ENCODE measurements at regions not wholly inside any gene's neighbourhood (a gene's known extent, or its start where the extent isn't known, plus 50 kb on each side); places are given as distances from the start of the nearest gene placed in this dataset.

DNA sequence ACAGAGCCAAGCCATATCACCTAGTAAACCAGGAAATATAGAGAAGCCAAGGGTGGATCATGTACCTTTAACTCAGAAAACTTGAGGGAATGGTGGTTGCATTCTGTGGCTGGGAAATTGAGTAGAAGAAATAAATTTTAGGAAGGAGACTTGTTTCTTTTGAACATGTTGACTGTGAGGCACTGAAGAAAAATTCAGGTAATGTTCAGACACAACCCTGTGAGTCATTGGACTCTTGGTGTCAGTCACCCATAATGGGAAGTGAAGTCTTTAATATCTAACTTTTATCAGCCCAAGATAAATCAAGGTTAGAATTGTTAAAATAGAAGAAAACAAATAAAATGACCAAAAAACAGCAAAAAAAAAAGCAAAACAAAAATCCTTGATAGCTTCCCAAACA, 98.8 kb upstream of the GRIK2 start:
- DNase-seq (ENCODE audit: low read depth) = no peak
- TF ChIP-seq, protein P1, sequence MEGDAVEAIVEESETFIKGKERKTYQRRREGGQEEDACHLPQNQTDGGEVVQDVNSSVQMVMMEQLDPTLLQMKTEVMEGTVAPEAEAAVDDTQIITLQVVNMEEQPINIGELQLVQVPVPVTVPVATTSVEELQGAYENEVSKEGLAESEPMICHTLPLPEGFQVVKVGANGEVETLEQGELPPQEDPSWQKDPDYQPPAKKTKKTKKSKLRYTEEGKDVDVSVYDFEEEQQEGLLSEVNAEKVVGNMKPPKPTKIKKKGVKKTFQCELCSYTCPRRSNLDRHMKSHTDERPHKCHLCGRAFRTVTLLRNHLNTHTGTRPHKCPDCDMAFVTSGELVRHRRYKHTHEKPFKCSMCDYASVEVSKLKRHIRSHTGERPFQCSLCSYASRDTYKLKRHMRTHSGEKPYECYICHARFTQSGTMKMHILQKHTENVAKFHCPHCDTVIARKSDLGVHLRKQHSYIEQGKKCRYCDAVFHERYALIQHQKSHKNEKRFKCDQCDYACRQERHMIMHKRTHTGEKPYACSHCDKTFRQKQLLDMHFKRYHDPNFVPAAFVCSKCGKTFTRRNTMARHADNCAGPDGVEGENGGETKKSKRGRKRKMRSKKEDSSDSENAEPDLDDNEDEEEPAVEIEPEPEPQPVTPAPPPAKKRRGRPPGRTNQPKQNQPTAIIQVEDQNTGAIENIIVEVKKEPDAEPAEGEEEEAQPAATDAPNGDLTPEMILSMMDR (IDR thresholded peaks at IDR 0.05; ENCODE audit: low read depth, low read length) = no peak
- TF ChIP-seq MYC (IDR thresholded peaks at IDR 0.05; ENCODE audit: low read depth, low read length) = no peak
- no peak for TF ChIP-seq POLR2A (IDR thresholded peaks at IDR 0.05; ENCODE audit: extremely low read depth, insufficient read length)
- TF ChIP-seq, protein P2, sequence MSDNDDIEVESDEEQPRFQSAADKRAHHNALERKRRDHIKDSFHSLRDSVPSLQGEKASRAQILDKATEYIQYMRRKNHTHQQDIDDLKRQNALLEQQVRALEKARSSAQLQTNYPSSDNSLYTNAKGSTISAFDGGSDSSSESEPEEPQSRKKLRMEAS (IDR thresholded peaks at IDR 0.05; ENCODE audit: low read depth, low read length) = no peak
- no peak overlapping the region for H3K4me3 ChIP-seq (ENCODE audit: low read depth, low read length)

DNA sequence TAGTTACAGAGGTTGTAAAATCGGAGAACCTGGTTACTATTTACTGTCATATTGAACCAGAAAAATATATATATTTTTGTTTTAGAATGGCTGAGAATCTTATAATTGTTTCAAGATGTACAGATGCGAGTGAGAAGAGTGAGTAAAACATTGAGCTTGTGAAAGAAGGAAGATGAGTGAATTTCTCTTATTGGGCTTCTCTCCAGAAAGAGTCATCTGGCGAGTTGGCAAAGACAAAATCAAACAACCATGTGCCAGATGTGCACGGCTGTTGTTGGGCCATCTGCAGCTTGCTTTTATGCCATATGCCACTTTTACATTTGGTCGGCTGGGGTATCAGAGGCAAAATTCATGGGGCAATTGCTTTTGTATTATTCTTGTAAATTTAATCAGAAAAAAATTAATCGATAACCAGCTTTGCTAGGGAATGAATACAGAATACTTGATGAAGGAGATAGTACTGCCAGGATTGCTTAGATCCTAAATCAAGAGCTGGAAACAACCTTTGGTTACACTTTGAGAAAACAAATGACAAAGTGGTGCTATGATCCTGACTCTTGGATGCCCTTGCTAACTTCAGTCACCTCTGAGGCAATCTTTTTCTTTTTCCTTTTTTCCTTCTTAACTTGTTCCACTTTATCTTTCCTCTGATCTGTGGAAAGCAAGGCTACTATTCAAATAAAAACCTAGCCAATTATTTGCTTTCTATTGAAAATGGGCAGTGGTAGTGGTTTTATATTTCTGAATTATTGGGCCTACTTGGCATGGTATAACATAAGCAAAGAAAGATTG, 97.1 kb upstream of the GRIK2 start:
- TF ChIP-seq, protein P1 (IDR thresholded peaks at IDR 0.05; ENCODE audit: low read depth, low read length) = no peak
- DNase-seq (ENCODE audit: low read depth) = no peak

DNA sequence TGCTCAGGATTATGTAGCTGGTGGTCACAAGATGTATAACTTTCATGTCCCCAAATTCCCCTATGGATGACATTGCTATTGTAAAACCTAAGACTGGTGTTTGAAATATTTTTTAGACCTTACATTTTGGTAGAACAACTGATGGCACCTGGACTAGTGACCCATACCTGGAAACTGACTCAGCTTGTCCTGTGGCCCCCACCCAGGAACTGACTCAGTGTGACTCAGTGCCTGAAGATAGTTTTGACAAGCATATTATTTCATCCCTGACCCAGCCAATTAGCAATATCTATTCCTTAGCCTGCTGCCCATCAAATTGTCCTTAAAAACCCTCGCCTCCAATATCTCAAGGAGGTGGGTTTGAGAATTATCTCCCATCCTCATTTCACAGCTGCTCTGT, 90.9 kb upstream of the GRIK2 start:
- H3K4me3 ChIP-seq (ENCODE audit: low read depth, low read length) = no peak overlapping the region
- TF ChIP-seq, protein P2 (IDR thresholded peaks at IDR 0.05; ENCODE audit: low read depth, low read length) = no peak
- TF ChIP-seq MYC (IDR thresholded peaks at IDR 0.05; ENCODE audit: low read depth, low read length) (no peak), POLR2A (IDR thresholded peaks at IDR 0.05; ENCODE audit: extremely low read depth, insufficient read length) (no peak)
- TF ChIP-seq, protein P1 (IDR thresholded peaks at IDR 0.05; ENCODE audit: low read depth, low read length) = no peak
- no peak for DNase-seq (ENCODE audit: low read depth)

More for the DNA sequence above, 97.1 kb upstream of the GRIK2 start:
- H3K4me3 ChIP-seq (ENCODE audit: low read depth, low read length) = no peak overlapping the region

DNA sequence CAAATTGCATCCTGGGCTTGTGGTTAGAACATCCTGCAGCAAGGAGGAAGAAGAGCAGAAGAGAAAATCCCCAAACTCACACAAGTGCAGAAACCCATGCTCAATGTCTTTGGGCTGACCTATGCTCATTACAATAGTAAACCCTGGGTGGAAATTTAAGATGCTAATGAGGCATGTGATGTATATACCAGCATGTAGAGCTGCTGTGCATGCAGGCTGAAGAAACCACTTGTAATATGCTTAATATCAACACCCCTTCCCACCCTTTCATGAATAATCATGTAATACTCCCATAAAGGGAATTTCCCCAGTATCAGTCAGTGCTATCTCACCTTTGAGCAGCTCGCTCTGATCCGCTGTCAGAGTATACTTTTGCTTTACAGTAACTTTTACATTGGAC, 90.0 kb upstream of the GRIK2 start:
- DNase-seq (ENCODE audit: low read depth) = no peak
- H3K4me3 ChIP-seq (ENCODE audit: low read depth, low read length) = no peak overlapping the region
- no peak for TF ChIP-seq POLR2A (IDR thresholded peaks at IDR 0.05; ENCODE audit: extremely low read depth, insufficient read length)
- TF ChIP-seq, protein P2 (IDR thresholded peaks at IDR 0.05; ENCODE audit: low read depth, low read length) = no peak
- TF ChIP-seq, protein P1 (IDR thresholded peaks at IDR 0.05; ENCODE audit: low read depth, low read length) = no peak
- TF ChIP-seq MYC (IDR thresholded peaks at IDR 0.05; ENCODE audit: low read depth, low read length) = no peak

DNA sequence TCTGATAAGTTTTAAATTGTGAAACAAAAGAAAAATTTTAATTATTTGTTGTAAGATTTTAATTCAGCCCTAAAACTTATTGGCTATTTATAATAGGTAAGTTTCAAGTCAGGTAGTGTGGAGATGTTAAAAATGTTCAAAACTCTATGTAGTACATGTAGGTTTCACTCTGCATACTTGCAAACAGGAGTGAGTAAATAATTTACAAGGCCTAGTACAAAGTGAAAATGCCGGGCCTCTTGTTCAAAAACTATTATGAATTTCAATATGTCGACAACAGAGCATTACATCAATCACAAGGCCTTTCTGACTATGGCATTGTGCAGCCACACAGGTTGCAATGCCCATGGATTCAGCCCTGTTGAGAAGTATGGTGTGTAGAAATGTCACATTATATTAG, 80.9 kb upstream of the GRIK2 start:
- no peak for DNase-seq (ENCODE audit: low read depth)
- no peak overlapping the region for H3K4me3 ChIP-seq (ENCODE audit: low read depth, low read length)
- TF ChIP-seq MYC (IDR thresholded peaks at IDR 0.05; ENCODE audit: low read depth, low read length) = no peak
- TF ChIP-seq POLR2A (IDR thresholded peaks at IDR 0.05; ENCODE audit: extremely low read depth, insufficient read length) = no peak
- TF ChIP-seq, protein P2 (IDR thresholded peaks at IDR 0.05; ENCODE audit: low read depth, low read length) = no peak
- TF ChIP-seq, protein P1 (IDR thresholded peaks at IDR 0.05; ENCODE audit: low read depth, low read length) = no peak
